HG03103 (cell line): ENCODE measurements at regions not wholly inside any gene's neighbourhood (a gene's known extent, or its start where the extent isn't known, plus 50 kb on each side); places are given as distances from the start of the nearest gene placed in this dataset.

Source experiments
- ATAC-seq: cut with Tn5 transposase; IDR thresholded peaks from one replicate; pipeline ENCODE4 v1.9.1; 2021; ENCODE audit warnings: low read depth; ENCODE audit not compliant: unreplicated experiment

GRCh38 chr1:217228689-217229088 lies 402.2 kb downstream of the GPATCH2 start:
- no peak for ATAC-seq

- ATAC-seq = no peak
Measured at GRCh38 chr1:217224201-217224600, 406.7 kb downstream of the GPATCH2 start.

GRCh38 chr1:217214551-217214950 lies 416.3 kb downstream of the GPATCH2 start:
- no peak for ATAC-seq

GRCh38 chr1:217211486-217211885 lies 419.4 kb downstream of the GPATCH2 start:
- ATAC-seq = no peak

- no peak for ATAC-seq
Measured at GRCh38 chr1:217205578-217205977, 425.3 kb downstream of the GPATCH2 start.

- ATAC-seq = no peak
Measured at GRCh38 chr1:217196616-217197015, 434.3 kb downstream of the GPATCH2 start.

- ATAC-seq = no peak
Measured at GRCh38 chr1:217193151-217193550, 437.7 kb downstream of the GPATCH2 start.

GRCh38 chr1:217191441-217191840 lies 439.4 kb downstream of the GPATCH2 start:
- no peak for ATAC-seq

GRCh38 chr1:217190359-217190758 lies 440.5 kb downstream of the GPATCH2 start:
- no peak for ATAC-seq

GRCh38 chr1:217189362-217189761 lies 441.5 kb downstream of the GPATCH2 start:
- no peak for ATAC-seq

GRCh38 chr1:217188280-217189237 lies 442.3 kb downstream of the GPATCH2 start:
- ATAC-seq = no peak

- ATAC-seq = no peak
Measured at GRCh38 chr1:217186664-217187063, 444.2 kb downstream of the GPATCH2 start.

- ATAC-seq = no peak
Measured at GRCh38 chr1:217184854-217185253, 446.0 kb downstream of the GPATCH2 start.

GRCh38 chr1:217182992-217183391 lies 447.9 kb downstream of the GPATCH2 start:
- ATAC-seq = no peak

- ATAC-seq = no peak
Measured at GRCh38 chr1:217181756-217182155, 449.1 kb downstream of the GPATCH2 start.

GRCh38 chr1:217181176-217181746 lies 449.6 kb downstream of the GPATCH2 start:
- no peak for ATAC-seq

- no peak for ATAC-seq
Measured at GRCh38 chr1:217180443-217180842, 450.4 kb downstream of the GPATCH2 start.

- no peak for ATAC-seq
Measured at GRCh38 chr1:217164403-217164802, 441.2 kb upstream of the ESRRG start.

- ATAC-seq = no peak
Measured at GRCh38 chr1:217153361-217153760, 430.1 kb upstream of the ESRRG start.

GRCh38 chr1:217150366-217150765 lies 427.1 kb upstream of the ESRRG start:
- no peak for ATAC-seq

GRCh38 chr1:217149791-217150190 lies 426.6 kb upstream of the ESRRG start:
- ATAC-seq = no peak

GRCh38 chr1:217141711-217142110 lies 418.5 kb upstream of the ESRRG start:
- ATAC-seq = no peak
